ENCODE measurements at regions not wholly inside any gene's neighbourhood (a gene's known extent, or its start where the extent isn't known, plus 50 kb on each side); places are given as distances from the start of the nearest gene placed in this dataset.

- no peak for TF ChIP-seq ZNF331 (CRISPR knock-in tag; IDR thresholded peaks at IDR 0.05; ENCODE audit: low read depth)
- no peak for TF ChIP-seq EZH2phosphoT487 (IDR thresholded peaks at IDR 0.05; ENCODE audit: unreplicated experiment)
- no peak for TF ChIP-seq NANOG (IDR thresholded peaks at IDR 0.05; ENCODE audit: borderline replicate concordance)
- TF ChIP-seq ZNF462 (CRISPR knock-in tag; IDR thresholded peaks at IDR 0.05): no peak
- TF ChIP-seq ETS1 (IDR thresholded peaks at IDR 0.05): no peak
- TF ChIP-seq STAT1 (IDR thresholded peaks at IDR 0.05; ENCODE audit: unreplicated experiment): no peak
- no peak for TF ChIP-seq REST (IDR thresholded peaks at IDR 0.05; ENCODE audit: unreplicated experiment)
- no peaks in the 10 kb centered on the region for H3K27me3 Mint-ChIP-seq (ENCODE audit: insufficient read depth, low read depth, poor library complexity)
- no peaks in the 10 kb centered on the region for H3K36me3 ChIP-seq (ENCODE audit: insufficient read depth)
- H3K9me3 Mint-ChIP-seq: no peaks in the 10 kb centered on the region
- no peak overlapping the region for H3K27ac ChIP-seq (ENCODE audit: low read depth)
- no peak overlapping the region for H3K27ac Mint-ChIP-seq
- H3K36me3 Mint-ChIP-seq (ENCODE audit: low read depth): no peaks in the 10 kb centered on the region
- H4K20me1 ChIP-seq (replicated peaks; ENCODE audit: insufficient read depth): no peaks in the 10 kb centered on the region
- H3K9me2 ChIP-seq (ENCODE audit: insufficient read depth): no peaks in the 10 kb centered on the region
- H3K79me2 ChIP-seq (replicated peaks; ENCODE audit: insufficient read depth): no peaks in the 10 kb centered on the region
- DNase-seq (ENCODE audit: low spot score): no peak
- no peak overlapping the region for H3K4me3 Mint-ChIP-seq
- no peaks in the 10 kb centered on the region for H3F3A ChIP-seq (replicated peaks; ENCODE audit: low read depth)
- no peak overlapping the region for H3K4me2 ChIP-seq
- no peak overlapping the region for H3K4me3 ChIP-seq
- H3K4me1 Mint-ChIP-seq: peaks cover 3% of the 10 kb centered on the region
- no peak for ATAC-seq
- no peaks in the 10 kb centered on the region for H3K4me1 ChIP-seq (ENCODE audit: insufficient read depth)
- no peaks in the 10 kb centered on the region for H3K27me3 ChIP-seq (ENCODE audit: insufficient read depth)
- no peak overlapping the region for H2AFZ ChIP-seq
These were observed 424.8 kb upstream of the TGFBR2 start for GRCh38 chr3:30181581-30181980.

Measured in GM23338 (cell line).